Neural progenitor cell (in vitro differentiated cells): ENCODE measurements at regions not wholly inside any gene's neighbourhood (a gene's known extent, or its start where the extent isn't known, plus 50 kb on each side); places are given as distances from the start of the nearest gene placed in this dataset.

Source experiments
- DNase-seq: peaks from one replicate; pipeline ENCODE4 v3.0.0-alpha.2; 2016; ENCODE audit warnings: low spot score
- H2AFZ ChIP-seq: fragments of 200-600 bp; sonication (generic); replicated peaks from 2 replicates; pipeline ENCODE4 v1.6.1; 2016; ENCODE audit warnings: antibody characterized with exemption
- H3F3A ChIP-seq: fragments of 200-600 bp; sonication (generic); 2 replicates; pipeline ENCODE4 v1.6.1; 2016; ENCODE audit warnings: antibody characterized with exemption, low read depth
- H3K27ac ChIP-seq: fragments of 200-600 bp; sonication (generic); 2 replicates; pipeline ENCODE4 v1.5.1; 2016; ENCODE audit warnings: mild to moderate bottlenecking
- H3K27me3 ChIP-seq: fragments of 200-600 bp; sonication (generic); 2 replicates; pipeline ENCODE4 v1.6.1; 2016; ENCODE audit warnings: mild to moderate bottlenecking, moderate library complexity
- H3K36me3 ChIP-seq: fragments of 200-600 bp; sonication (generic); 2 replicates; pipeline ENCODE4 v1.5.1; 2016
- H3K4me1 ChIP-seq: fragments of 200-600 bp; sonication (generic); 2 replicates; pipeline ENCODE4 v1.6.1; 2016; ENCODE audit warnings: mixed run types
- H3K4me2 ChIP-seq: fragments of 200-600 bp; sonication (generic); 2 replicates; pipeline ENCODE4 v1.6.1; 2016
- H3K4me3 ChIP-seq: fragments of 200-600 bp; sonication (generic); 2 replicates; pipeline ENCODE4 v1.5.1; 2016
- H3K79me2 ChIP-seq: fragments of 200-600 bp; sonication (generic); 2 replicates; pipeline ENCODE4 v1.6.1; 2016; ENCODE audit warnings: low read depth
- H3K9ac ChIP-seq: fragments of 200-600 bp; sonication (generic); 2 replicates; pipeline ENCODE4 v1.6.1; 2016
- H3K9me3 ChIP-seq: fragments of 200-600 bp; sonication (generic); 2 replicates; pipeline ENCODE4 v1.5.1; 2016; ENCODE audit warnings: low read depth
- H4K20me1 ChIP-seq: fragments of 200-600 bp; sonication (generic); 2 replicates; pipeline ENCODE4 v1.6.1; 2016; ENCODE audit warnings: low read depth
- H3K27ac Mint-ChIP-seq: 3 replicates; pipeline ENCODE4 v1.8.0; 2021; ENCODE audit warnings: mixed read lengths
- H3K27me3 Mint-ChIP-seq: 2 replicates; pipeline ENCODE4 v1.8.0; 2022; ENCODE audit warnings: low read depth, mild to moderate bottlenecking, inconsistent platforms, moderate library complexity, mixed read lengths; ENCODE audit not compliant: insufficient read depth
- H3K36me3 Mint-ChIP-seq: 3 replicates; pipeline ENCODE4 v1.8.0; 2021; ENCODE audit warnings: mixed read lengths
- H3K4me1 Mint-ChIP-seq: 3 replicates; pipeline ENCODE4 v1.8.0; 2021; ENCODE audit warnings: mixed read lengths
- H3K4me3 Mint-ChIP-seq: 3 replicates; pipeline ENCODE4 v1.8.0; 2021; ENCODE audit warnings: mild to moderate bottlenecking, moderate library complexity, mixed read lengths
- H3K9me3 Mint-ChIP-seq: 3 replicates; pipeline ENCODE4 v1.8.0; 2020; ENCODE audit warnings: mixed read lengths
- CTCF ChIP-seq: fragments of 200-600 bp; sonication (generic); IDR thresholded peaks from 2 replicates; pipeline ENCODE4 v1.5.1; 2017; ENCODE audit warnings: antibody characterized with exemption, mild to moderate bottlenecking
- EZH2 ChIP-seq: fragments of 200-600 bp; sonication (generic); IDR thresholded peaks from 2 replicates; pipeline ENCODE4 v1.6.1; 2017; ENCODE audit warnings: antibody characterized with exemption, mild to moderate bottlenecking, moderate library complexity
- EZH2phosphoT487 ChIP-seq: fragments of 200-600 bp; sonication (generic); IDR thresholded peaks from 2 replicates; pipeline ENCODE4 v1.6.1; 2017; ENCODE audit warnings: antibody characterized with exemption

DNA sequence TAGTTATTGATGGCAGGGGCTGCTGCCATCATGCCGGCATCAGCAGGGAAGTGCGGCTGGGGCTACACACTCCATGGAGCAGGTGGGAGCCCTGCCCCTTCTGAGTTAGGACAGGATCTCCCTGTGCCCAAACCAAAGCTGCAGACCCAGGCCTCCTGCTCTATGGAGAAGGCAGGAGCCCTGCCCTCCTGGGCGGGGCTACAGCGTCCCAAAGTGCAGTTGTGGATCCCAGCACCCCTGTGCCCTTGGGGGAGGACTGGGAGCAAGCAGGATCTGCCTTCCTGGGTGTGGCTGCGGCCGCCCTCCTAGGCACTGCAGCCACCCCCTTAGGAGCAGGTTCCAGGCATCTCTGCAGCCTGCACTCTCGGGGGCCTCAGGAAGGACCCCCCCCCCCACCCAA lies 1392.4 kb upstream of the SLC39A10 start:
- H3K9ac ChIP-seq = no peak overlapping the region
- Mint-ChIP-seq H3K27ac (no peak overlapping the region), H3K9me3 (no peaks in the 10 kb centered on the region), H3K27me3 (no peaks in the 10 kb centered on the region), H3K4me3 (no peak overlapping the region), H3K4me1 (no peaks in the 10 kb centered on the region), H3K36me3 (no peaks in the 10 kb centered on the region)
- H3F3A ChIP-seq = no peaks in the 10 kb centered on the region
- no peaks in the 10 kb centered on the region for H3K27me3 ChIP-seq
- H3K36me3 ChIP-seq = no peaks in the 10 kb centered on the region
- no peaks in the 10 kb centered on the region for H4K20me1 ChIP-seq
- DNase-seq = no peak
- no peak overlapping the region for H3K4me3 ChIP-seq
- H3K27ac ChIP-seq = no peak overlapping the region
- no peak overlapping the region for H3K4me2 ChIP-seq
- H3K79me2 ChIP-seq = no peaks in the 10 kb centered on the region
- TF ChIP-seq EZH2 (no peak), EZH2phosphoT487 (no peak), CTCF (no peak)
- no peaks in the 10 kb centered on the region for H3K4me1 ChIP-seq
- H2AFZ ChIP-seq = no peak overlapping the region
- no peaks in the 10 kb centered on the region for H3K9me3 ChIP-seq

- Mint-ChIP-seq H3K36me3 (no peaks in the 10 kb centered on the region), H3K27ac (no peak overlapping the region), H3K4me3 (no peak overlapping the region), H3K9me3 (no peaks in the 10 kb centered on the region), H3K4me1 (peaks cover 6% of the 10 kb centered on the region), H3K27me3 (peaks cover 3% of the 10 kb centered on the region)
- Histone ChIP-seq H4K20me1 (no peaks in the 10 kb centered on the region), H3K4me1 (no peaks in the 10 kb centered on the region), H3K79me2 (no peaks in the 10 kb centered on the region), H3K9ac (no peak overlapping the region), H3K9me3 (no peaks in the 10 kb centered on the region), H3K4me2 (no peak overlapping the region), H3F3A (no peaks in the 10 kb centered on the region), H3K27me3 (no peaks in the 10 kb centered on the region), H2AFZ (no peak overlapping the region), H3K27ac (no peak overlapping the region), H3K36me3 (no peaks in the 10 kb centered on the region), H3K4me3 (no peak overlapping the region)
- DNase-seq = no peak
- TF ChIP-seq EZH2 (no peak), EZH2phosphoT487 (no peak), CTCF (no peak)
Measured at GRCh38 chr2:194260185-194260584, 1396.8 kb upstream of the SLC39A10 start.

GRCh38 chr2:194257095-194257494 lies 1399.9 kb upstream of the SLC39A10 start:
- Histone ChIP-seq H3K79me2 (no peaks in the 10 kb centered on the region), H3K9ac (no peak overlapping the region), H3K4me2 (no peak overlapping the region), H4K20me1 (no peaks in the 10 kb centered on the region), H3K4me3 (no peak overlapping the region), H3K27ac (no peak overlapping the region), H3K4me1 (peaks cover 4% of the 10 kb centered on the region), H3K36me3 (no peaks in the 10 kb centered on the region), H3K27me3 (no peaks in the 10 kb centered on the region), H3K9me3 (no peaks in the 10 kb centered on the region), H3F3A (no peaks in the 10 kb centered on the region), H2AFZ (no peak overlapping the region)
- Mint-ChIP-seq H3K9me3 (no peaks in the 10 kb centered on the region), H3K27me3 (peaks cover 3% of the 10 kb centered on the region), H3K36me3 (no peaks in the 10 kb centered on the region), H3K27ac (no peak overlapping the region), H3K4me3 (no peak overlapping the region), H3K4me1 (peaks cover 13% of the 10 kb centered on the region)
- no peak for TF ChIP-seq EZH2
- TF ChIP-seq CTCF = no peak
- no peak for TF ChIP-seq EZH2phosphoT487
- DNase-seq = no peak
